SH-SY5Y (cell line): ENCODE measurements at regions not wholly inside any gene's neighbourhood (a gene's known extent, or its start where the extent isn't known, plus 50 kb on each side); places are given as distances from the start of the nearest gene placed in this dataset.

Experiments
- GATA2 ChIP-seq: IDR thresholded peaks from 2 replicates; pipeline ENCODE4 v1.6.1; 2011; ENCODE audit warnings: mild to moderate bottlenecking, low read depth, low read length
- GATA3 ChIP-seq: IDR thresholded peaks from 2 replicates; pipeline ENCODE4 v1.6.1; 2011; ENCODE audit warnings: low read depth, mild to moderate bottlenecking, low read length, moderate library complexity

GRCh38 chr15:37582852-37583251, 351.6 kb upstream of the TMCO5A start:
- TF ChIP-seq GATA2: no peak
- TF ChIP-seq GATA3: no peak
